Duodenal mucosa (tissue), 2 donors: ENCODE measurements at regions not wholly inside any gene's neighbourhood (a gene's known extent, or its start where the extent isn't known, plus 50 kb on each side); places are given as distances from the start of the nearest gene placed in this dataset.

Source experiments
- H3K27ac ChIP-seq: one replicate; pipeline ENCODE4 v1.7.0; 2013; ENCODE audit warnings: low read depth, low read length
- H3K27me3 ChIP-seq, 2 donors: one replicate each; pipeline ENCODE4 v1.7.0; 2013; ENCODE audit warnings: low read length in 2 of 2, control low read depth in 1 of 2; ENCODE audit not compliant: insufficient read depth in 2 of 2, control insufficient read depth in 1 of 2
- H3K36me3 ChIP-seq, 2 donors: one replicate each; pipeline ENCODE4 v1.7.0; 2013; ENCODE audit warnings: low read length in 2 of 2, control low read depth in 1 of 2; ENCODE audit not compliant: insufficient read depth in 2 of 2, control insufficient read depth in 1 of 2
- H3K4me1 ChIP-seq, 2 donors: one replicate each; pipeline ENCODE4 v1.7.0; 2013; ENCODE audit warnings: low read length in 2 of 2, control low read depth in 1 of 2; ENCODE audit not compliant: insufficient read depth in 2 of 2, control insufficient read depth in 1 of 2
- H3K4me3 ChIP-seq, 2 donors: one replicate each; pipeline ENCODE4 v1.7.0; 2013; ENCODE audit warnings: low read length in 2 of 2, low read depth in 1 of 2
- H3K9ac ChIP-seq, 2 donors: one replicate each; pipeline ENCODE4 v1.7.0; 2013; ENCODE audit warnings: low read length in 2 of 2, low read depth in 1 of 2
- H3K9me3 ChIP-seq, 2 donors: one replicate each; pipeline ENCODE4 v1.7.0; 2013; ENCODE audit warnings: low read length in 2 of 2, control low read depth in 1 of 2; ENCODE audit not compliant: control insufficient read depth in 1 of 2

DNA sequence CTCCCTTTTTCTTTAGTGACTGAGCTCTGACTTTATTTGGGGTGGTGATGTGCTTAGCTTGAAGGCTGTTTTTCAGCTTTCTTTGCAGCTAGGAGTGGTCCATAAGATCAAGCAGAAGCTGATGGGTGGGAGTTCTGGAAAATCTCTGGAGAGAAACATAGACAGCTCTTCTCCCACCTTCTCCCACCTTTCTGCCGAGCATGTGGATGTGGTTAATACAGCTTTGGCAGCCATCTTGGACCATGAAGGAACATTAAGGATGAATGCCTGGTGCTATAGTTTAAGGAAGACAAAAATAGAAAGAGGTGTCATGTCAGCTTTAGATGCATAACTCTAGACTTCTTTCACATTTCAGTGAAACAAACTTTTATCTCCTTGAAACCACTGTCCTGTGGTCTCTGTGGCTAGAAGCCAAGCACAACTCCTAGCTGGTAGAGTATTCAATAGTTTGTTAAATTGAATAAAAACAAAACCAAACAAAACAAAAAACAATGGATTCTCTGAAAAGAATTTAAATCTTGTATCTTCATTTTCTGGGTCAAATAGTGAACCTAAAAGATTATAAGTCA is 203.6 kb upstream of the SESN3 start:
- H3K36me3 ChIP-seq, result no peaks in the 10 kb centered on the region
- H3K4me3 ChIP-seq, result no peak overlapping the region
- no peaks in the 10 kb centered on the region for H3K27me3 ChIP-seq
- H3K9ac ChIP-seq, result no peak overlapping the region
- no peaks in the 10 kb centered on the region for H3K4me1 ChIP-seq
- H3K27ac ChIP-seq, result no peak overlapping the region
- H3K9me3 ChIP-seq, result no peaks in the 10 kb centered on the region

DNA sequence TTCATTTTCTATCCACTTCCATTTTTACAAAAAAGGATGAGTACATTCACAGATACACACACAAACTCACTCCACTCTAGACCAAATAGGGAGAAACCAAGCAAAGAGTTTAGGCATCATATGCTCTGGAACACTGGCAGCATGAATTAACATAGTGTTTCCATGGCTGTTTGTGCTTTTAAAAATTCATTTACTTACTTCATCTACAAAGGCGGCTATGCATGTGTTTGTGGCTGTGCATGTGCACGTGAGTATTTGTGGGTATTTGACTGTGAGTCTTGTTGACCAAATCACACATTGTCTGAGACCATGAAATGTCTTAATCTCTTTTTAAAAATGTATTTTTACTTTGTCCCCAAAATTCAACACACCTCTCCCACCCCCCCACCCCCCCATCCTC is 203.0 kb upstream of the SESN3 start:
- H3K4me1 ChIP-seq, result no peaks in the 10 kb centered on the region
- no peak overlapping the region for H3K9ac ChIP-seq
- H3K4me3 ChIP-seq, result no peak overlapping the region
- H3K27ac ChIP-seq, result no peak overlapping the region
- H3K36me3 ChIP-seq, result no peaks in the 10 kb centered on the region
- H3K9me3 ChIP-seq, result no peaks in the 10 kb centered on the region
- H3K27me3 ChIP-seq, result no peaks in the 10 kb centered on the region

DNA sequence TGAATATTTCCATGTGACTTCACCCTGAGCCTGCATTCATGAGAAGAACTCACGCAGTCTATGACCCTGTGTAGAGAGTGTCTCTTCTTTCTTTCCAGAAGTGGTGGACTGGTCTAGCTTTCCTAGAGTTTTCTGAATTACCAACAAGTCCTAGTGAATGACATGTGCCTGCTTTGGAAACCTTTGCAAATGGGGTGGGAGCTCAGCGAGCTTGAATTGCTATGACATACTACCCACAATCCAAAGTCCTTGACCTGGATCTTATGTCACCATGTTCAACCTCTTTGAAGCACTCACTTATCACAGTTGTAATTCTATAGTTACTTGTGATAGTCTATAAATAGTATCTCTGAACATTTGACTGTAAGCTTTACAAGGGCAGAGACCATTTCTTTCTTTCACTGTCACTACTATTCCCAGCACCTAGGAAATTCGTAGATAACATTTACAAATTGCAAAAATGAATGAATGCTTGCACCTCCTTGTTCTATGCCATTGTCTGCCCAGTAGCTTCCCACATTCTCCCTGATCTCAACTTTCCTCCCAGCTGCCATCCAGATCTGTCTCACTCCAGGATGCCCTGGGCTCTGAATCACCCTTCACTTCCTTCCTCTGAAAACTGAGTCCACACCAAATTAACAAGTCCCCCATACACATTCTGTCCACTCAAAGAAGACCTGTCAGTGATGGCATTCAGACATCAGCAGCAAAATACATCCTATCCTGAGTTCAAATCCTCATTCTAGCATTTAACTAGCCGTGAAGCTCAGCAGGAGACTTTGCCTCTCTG is 201.9 kb upstream of the SESN3 start:
- H3K27ac ChIP-seq, result no peak overlapping the region
- H3K4me3 ChIP-seq, result no peak overlapping the region
- no peaks in the 10 kb centered on the region for H3K36me3 ChIP-seq
- H3K27me3 ChIP-seq, result no peaks in the 10 kb centered on the region
- no peak overlapping the region for H3K9ac ChIP-seq
- no peaks in the 10 kb centered on the region for H3K9me3 ChIP-seq
- H3K4me1 ChIP-seq, result no peaks in the 10 kb centered on the region

DNA sequence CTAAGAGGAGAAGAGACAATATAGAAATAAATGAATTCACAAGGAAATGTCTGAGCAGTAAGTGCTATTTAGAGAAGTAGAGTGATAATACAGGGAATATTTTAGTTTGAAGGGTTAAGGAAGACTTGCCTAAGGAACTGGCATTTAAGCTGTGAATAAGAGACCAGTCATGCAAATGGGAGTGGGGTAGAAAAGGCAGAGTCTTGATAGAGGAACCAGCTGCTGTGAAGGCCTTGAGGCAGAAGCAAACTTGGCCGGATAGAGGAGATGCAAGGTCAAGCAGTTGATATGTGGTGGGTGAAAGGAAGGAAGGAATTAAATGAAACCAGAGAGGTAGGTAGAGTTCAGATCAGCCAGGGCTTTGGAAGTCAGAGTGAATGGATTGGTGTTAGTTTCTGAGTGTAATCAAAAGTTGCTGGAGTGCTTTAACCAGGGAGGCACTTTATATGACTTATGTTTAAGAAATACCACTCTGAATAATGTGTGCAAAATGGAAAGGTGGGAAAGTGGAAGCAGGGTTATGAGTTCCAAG is 198.4 kb upstream of the SESN3 start:
- Histone ChIP-seq H3K36me3 (no peaks in the 10 kb centered on the region), H3K27me3 (no peaks in the 10 kb centered on the region)

DNA sequence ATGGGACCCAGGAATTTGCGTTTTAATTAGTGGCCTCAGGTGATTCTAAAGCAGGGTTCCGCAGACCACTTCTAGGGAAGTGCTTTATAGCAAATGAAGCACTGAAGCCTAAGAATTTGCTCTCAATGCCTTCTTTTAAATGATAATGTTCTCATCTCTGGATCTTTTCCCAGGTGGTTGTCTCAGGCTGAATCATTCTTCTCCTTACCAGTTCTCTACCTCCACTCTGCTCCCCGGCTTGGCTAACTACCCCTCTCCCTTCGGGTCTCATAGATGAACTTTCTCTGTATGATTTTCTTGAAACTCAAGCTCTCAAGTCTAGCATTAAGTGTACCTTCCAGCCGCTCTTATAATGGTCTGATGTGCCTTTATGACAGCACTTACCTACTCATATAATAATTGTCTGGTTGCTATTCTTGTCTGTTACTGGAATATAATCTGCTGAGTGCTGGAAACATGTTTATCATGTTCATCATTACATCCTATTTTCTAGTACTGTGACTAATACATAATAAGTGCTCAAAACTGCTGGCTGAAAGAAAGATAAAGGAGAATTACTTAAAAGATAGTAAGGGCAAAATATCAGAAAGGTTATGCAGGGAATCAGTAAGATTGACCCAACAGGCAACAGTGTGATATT is 195.9 kb upstream of the SESN3 start:
- Histone ChIP-seq H3K9ac (no peak overlapping the region), H3K36me3 (no peaks in the 10 kb centered on the region), H3K4me3 (no peak overlapping the region), H3K9me3 (no peaks in the 10 kb centered on the region), H3K4me1 (no peaks in the 10 kb centered on the region), H3K27me3 (no peaks in the 10 kb centered on the region), H3K27ac (no peak overlapping the region)

More for the DNA sequence above, 198.4 kb upstream of the SESN3 start:
- Histone ChIP-seq H3K9me3 (no peaks in the 10 kb centered on the region), H3K4me3 (no peak overlapping the region), H3K4me1 (no peaks in the 10 kb centered on the region), H3K27ac (no peak overlapping the region), H3K9ac (no peak overlapping the region)

DNA sequence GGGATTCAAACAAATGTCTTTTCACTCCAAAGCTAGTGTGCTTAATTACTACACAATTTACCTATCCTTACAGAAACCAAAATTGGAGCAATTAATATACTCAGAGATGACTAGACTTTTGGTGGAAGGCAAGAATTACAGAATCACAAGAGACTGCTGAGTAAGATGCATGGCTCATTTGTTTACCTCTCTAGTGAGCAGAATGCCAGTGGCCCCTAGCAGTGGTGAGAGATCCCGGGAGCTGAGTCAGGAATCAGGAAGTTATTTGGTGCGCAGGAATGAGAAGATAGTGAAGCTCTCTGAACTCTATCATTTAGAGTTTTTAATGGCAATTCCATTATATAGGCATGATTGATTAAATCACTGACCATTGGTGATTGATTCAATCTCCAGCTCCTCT is 188.9 kb upstream of the SESN3 start:
- Histone ChIP-seq H3K9me3 (no peaks in the 10 kb centered on the region), H3K4me3 (no peak overlapping the region), H3K9ac (no peak overlapping the region), H3K4me1 (no peaks in the 10 kb centered on the region), H3K36me3 (no peaks in the 10 kb centered on the region), H3K27me3 (no peaks in the 10 kb centered on the region), H3K27ac (no peak overlapping the region)

DNA sequence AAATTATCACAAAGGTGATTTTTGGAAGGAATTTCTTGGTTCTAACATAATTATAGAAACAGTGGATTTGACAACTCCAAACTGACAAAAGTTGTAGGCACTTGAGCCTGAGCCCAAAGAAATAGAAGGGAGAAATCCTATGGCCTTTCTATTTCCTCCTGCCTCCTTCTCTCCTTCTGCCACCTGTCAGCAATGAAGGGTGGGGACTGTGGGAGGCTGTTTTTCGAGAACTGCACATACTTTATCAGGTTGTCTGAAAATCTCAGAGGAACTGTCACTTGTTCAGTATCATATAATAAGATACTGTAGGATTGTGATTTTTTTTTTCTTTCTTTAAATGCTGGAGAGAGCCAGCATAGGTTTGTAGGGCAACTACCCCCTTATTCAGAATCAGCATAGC is 187.9 kb upstream of the SESN3 start:
- H3K4me3 ChIP-seq, result no peak overlapping the region
- H3K27ac ChIP-seq, result no peak overlapping the region
- no peaks in the 10 kb centered on the region for H3K4me1 ChIP-seq
- no peak overlapping the region for H3K9ac ChIP-seq
- no peaks in the 10 kb centered on the region for H3K36me3 ChIP-seq
- H3K27me3 ChIP-seq, result no peaks in the 10 kb centered on the region
- no peaks in the 10 kb centered on the region for H3K9me3 ChIP-seq

DNA sequence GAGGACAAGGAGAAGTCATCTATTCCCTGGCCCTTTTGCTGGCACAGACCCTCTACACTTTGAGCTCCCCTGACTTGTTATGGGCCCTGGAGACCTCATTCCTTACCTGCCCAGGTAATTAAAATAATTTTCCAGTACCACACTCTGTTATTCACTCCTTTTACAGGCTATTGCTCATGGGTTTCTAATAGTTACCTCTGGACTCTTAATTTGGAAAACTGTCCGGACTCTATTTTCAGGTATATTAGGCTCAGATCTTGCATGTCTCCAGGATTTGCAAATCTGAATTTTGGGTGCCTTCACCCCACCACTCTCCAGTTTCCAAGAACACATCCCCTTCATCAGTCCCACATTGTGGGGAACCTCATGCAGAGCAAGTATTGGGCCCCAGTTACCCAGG is 186.8 kb upstream of the SESN3 start:
- H3K4me3 ChIP-seq, result no peak overlapping the region
- no peaks in the 10 kb centered on the region for H3K9me3 ChIP-seq
- H3K36me3 ChIP-seq, result no peaks in the 10 kb centered on the region
- no peaks in the 10 kb centered on the region for H3K4me1 ChIP-seq
- no peak overlapping the region for H3K9ac ChIP-seq
- no peaks in the 10 kb centered on the region for H3K27me3 ChIP-seq
- no peak overlapping the region for H3K27ac ChIP-seq

DNA sequence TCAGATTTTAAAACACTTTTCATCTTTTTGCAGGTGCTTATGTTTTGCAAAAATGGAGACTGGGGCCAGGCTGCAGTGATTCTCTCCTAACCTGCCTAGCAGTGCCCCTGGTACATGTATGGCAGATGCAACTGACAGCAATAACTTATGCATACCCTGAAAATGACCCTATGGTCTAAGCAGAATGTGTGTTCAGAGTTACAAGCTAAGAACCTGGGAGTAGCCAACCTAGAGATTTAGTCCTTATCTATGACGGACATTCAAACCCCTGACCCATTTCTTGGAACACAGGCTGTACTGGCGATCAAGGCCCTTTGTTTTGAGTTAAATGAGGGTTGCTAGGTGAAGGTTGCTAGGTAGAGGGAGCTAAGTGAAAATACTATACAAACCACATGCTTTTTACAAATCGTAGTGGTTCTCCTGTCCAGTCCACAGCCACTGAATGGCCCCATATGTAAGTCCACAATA is 184.9 kb upstream of the SESN3 start:
- Histone ChIP-seq H3K27me3 (no peaks in the 10 kb centered on the region), H3K4me3 (no peak overlapping the region), H3K36me3 (no peaks in the 10 kb centered on the region), H3K9me3 (no peaks in the 10 kb centered on the region), H3K27ac (no peak overlapping the region), H3K9ac (no peak overlapping the region), H3K4me1 (no peaks in the 10 kb centered on the region)

DNA sequence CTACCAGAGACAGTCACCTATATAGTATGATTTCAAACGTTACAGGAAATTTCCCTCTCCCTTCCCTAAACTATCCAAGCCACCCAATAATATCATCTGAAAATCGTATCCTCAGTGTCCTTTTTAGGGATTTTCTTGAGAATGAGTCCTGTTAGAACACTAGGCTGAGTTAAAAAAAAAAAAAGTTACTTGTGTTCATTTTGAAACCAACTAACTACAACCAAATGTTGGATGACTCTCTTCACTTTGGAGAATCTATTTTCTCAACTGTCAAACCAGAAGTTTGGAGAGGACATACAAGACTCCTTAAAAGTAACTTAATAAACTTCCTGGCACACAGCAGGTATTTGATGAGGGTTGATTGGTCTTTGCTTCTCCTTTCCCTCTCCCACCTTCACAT is 183.2 kb upstream of the SESN3 start:
- no peaks in the 10 kb centered on the region for H3K9me3 ChIP-seq
- H3K27ac ChIP-seq, result no peak overlapping the region
- no peaks in the 10 kb centered on the region for H3K36me3 ChIP-seq
- H3K4me3 ChIP-seq, result no peak overlapping the region
- H3K9ac ChIP-seq, result no peak overlapping the region
- no peaks in the 10 kb centered on the region for H3K4me1 ChIP-seq
- H3K27me3 ChIP-seq, result no peaks in the 10 kb centered on the region
